ENCODE measurements at regions not wholly inside any gene's neighbourhood (a gene's known extent, or its start where the extent isn't known, plus 50 kb on each side); places are given as distances from the start of the nearest gene placed in this dataset.
"Not testable (repeated sequence)": the region's sequence is repeated elsewhere in the genome, so short reads cannot be mapped to it uniquely, and the experiment has no call there.

DNA sequence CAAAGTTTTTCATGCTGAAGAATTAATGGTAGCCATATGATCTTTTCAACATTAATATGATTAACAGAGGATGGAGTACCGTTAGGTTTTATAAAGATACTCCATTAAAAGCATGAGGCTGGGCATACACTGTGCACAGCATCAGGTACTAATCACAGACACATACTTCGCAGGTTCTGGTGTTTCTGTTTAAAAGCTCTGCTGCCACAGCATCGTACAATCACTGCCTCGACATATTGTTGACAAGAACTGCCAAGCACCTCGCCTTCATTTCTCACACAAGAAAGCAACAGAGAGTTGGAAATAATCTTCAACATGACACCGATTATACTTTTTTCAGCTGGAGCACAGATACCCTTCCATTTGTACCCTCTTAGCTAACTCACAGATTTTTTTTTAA lies 753.4 kb upstream of the FAM241A start:
- ATAC-seq: no peak

DNA sequence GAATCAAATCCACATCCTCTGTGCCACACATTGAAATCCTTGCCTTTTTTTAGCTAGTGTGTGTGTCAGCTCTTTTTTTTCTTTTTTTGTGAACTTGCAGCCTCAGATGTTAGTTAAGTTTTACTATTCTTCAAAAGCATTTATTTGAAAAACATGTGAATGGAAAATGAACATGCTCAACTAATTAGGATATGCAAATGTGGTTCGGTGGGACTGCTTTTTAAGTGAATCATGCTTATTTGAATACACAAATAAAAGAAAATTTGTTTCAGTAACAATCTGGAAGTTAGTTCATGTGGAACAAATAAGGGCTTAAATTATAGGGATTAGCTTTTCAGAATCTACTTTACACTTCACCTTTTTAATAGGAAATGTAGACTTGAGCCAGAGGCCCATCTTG lies 751.5 kb upstream of the FAM241A start:
- intact Hi-C loops (cut with DNase I): no loop called here
- DNase-seq (ENCODE audit: missing footprints) (no peak), ATAC-seq (no peak)

More for the DNA sequence above, 753.4 kb upstream of the FAM241A start:
- intact Hi-C loops (cut with DNase I): no loop called here
- DNase-seq (ENCODE audit: missing footprints): no peak

DNA sequence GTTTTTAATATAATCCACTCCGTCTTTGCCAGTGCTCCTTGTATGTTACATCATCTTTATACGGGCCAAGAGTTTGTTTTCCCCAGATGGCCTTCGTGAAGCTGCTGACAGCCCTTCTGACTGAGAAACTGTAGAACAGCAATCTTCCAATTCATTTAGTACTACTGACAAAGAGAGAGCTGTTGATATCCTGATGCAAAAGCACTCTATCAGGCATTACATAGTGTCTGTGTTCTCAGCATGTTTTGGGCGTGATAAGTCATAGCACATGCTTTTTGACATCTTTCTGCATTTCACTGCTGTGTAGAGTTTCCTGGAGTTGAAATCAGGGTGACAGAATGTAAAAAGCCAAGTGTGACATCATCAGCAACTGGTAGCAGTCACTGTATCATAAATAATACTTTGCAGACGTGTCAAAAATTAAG lies 746.3 kb upstream of the FAM241A start:
- DNase-seq (ENCODE audit: missing footprints) (no peak), ATAC-seq (peak; percentile 95)
- intact Hi-C loops (cut with DNase I): no loop called here

DNA sequence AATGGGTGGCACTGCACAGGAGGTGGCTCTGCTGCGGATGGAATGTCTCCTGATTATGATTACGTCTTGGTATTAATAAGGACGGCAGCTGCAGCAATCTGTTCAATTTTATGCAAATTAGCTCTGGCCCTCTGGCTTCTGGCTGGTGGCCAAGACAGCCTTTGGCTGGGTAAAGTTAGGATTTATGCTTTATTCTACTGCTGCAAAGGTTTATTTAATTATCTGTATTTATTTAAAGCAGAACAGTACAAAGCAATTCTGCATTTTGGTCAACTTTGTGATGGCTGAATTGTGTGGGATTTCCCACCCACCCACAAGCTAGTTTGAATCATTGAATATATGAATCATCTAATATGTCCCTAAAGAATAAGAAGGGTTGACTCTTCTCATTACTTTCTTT lies 745.6 kb upstream of the FAM241A start:
- DNase-seq (ENCODE audit: missing footprints) (no peak), ATAC-seq (no peak)
- intact Hi-C loops (cut with DNase I): no loop called here

DNA sequence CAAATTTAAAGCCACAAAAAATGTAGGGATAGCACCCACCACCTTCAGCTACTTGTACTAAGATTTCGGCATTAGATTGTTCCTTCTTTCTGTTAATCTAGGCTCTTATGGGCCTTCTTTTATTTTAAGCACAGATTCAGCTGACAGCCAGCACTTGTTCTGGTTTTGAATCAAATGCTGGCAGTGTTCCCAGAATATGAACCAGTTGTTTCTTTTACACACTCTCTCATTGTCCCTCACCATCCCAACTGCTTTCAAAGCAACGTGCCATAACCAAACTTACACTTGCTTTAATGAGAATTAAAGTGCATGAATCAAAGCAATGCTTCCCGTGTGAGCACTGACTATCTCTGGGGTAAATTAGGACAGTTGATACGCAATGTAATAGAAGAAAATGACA lies 744.5 kb upstream of the FAM241A start:
- peak; percentile 73 for ATAC-seq
- intact Hi-C loops (cut with DNase I): no loop called here
- no peak for DNase-seq (ENCODE audit: missing footprints)

DNA sequence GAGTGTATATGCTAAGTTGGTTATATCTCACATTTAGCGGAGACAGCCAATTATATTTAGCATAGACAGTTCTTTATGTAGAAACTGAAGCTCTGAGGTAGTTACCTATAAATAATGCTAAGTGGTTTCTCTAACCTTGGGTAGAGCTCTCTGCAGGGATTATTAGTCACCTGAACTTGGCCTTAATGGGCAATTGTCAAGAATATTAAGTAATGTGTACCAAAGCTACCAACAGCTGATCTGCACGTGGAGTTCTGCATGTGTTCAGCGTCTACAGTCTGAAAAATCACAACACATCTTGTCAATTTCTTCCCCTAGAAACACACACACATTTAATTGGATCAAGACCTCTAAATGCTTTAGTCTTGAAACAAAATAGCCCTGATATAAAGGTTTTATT lies 740.6 kb upstream of the FAM241A start:
- ATAC-seq (no peak), DNase-seq (ENCODE audit: missing footprints) (no peak)
- intact Hi-C loops (cut with DNase I): no loop called here

DNA sequence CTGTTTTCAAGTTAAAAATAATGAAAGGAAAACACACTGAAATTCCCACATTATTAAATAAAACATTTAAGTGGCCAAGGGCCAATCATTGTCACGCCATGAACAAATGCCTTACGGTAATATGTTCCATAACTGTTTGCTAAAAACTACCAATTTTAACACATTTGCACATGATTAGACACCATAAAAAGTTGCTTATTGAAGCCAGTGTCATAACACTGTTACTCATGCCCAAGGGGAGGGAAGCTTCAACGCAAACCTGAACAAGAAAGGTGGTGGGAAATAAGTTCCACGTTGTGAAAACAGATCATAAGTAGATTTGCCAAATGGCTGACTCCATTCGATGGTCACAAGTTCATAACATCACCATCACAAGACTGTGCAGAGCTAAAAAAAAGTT lies 739.3 kb upstream of the FAM241A start:
- DNase-seq (ENCODE audit: missing footprints): no peak
- intact Hi-C loops (cut with DNase I): no loop called here

DNA sequence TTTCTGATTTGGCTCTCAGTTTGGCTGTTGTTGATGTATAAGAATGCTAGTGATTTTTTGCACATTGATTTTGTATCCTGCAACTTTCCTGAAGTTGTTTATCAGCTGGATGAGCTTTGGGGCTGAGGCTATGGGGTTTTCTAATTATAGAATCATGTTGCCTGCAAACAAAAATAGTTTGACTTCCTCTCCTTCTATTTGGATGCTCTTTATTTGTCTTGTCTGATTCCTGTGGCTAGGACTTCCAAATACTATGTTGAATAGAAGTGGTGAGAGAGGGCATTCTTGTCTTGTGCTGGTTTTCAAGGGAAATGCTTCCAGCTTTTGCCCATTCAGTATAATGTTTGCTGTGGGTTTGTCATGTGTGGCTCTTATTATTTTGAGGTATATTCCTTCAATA lies 734.7 kb upstream of the FAM241A start:
- DNase-seq (ENCODE audit: missing footprints) (no peak), ATAC-seq (no peak)
- intact Hi-C loops (cut with DNase I): no loop called here

More for the DNA sequence above, 739.3 kb upstream of the FAM241A start:
- no peak for ATAC-seq

DNA sequence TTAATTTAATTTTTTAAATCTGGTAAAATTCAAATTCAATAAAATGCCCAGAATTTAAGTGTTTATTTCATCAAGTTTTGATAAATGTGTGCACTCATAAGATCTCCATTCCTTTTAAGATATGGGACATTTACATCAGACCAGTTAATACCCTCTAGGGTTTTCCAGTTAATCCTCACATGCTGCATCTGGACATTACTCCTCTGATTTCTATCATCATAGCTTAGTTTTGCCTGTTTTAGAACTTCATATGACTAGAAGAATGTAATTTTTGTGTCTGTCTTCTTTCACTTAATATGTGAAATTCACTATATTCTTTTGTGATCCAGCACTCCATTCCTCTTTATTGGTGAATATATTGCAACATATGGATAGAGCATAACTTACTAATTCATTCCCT lies 727.7 kb upstream of the FAM241A start:
- intact Hi-C loops (cut with DNase I): no loop called here
- DNase-seq (ENCODE audit: missing footprints): no peak
- ATAC-seq: no peak

DNA sequence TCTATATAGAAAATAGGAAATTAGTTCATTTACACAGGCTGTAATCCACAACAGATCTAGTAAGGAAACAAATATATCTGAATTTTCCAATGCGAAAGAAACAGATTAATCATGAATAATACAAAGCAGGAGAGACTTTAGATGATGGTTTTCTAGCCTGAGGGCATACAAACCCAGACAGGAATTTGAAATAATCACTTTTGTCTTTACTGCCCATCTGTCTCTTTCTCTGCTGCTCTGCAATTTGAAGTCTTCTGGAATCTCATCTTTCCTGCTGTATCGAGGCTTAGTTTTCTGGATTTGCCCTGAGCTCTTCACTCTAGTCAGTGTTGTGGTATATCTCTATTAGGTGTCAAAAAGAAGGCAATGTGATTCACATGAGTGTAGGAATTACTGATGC lies 711.8 kb upstream of the FAM241A start:
- intact Hi-C loops (cut with DNase I): no loop called here
- no peak for DNase-seq (ENCODE audit: missing footprints)
- no peak for ATAC-seq

DNA sequence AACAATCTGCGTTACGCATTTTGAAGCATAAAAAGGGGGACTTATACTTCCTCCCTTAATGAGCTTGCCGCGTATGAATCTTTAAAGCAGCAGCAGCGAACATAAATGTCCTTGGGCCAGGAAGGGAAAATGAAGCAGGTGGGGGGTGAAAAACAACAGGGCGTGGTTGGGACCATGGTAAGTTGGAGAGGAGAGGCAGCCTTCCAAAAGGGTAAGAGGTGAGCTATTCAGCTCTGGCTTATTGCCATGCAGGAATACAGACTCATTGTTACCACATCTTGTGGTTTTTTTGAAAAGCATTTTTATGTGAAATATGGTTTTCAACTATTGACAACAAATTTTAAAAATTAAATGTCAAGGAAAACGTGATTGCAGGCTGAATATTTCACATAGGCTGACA lies 710.7 kb upstream of the FAM241A start:
- no peak for ATAC-seq
- intact Hi-C loops (cut with DNase I): no loop called here
- DNase-seq (ENCODE audit: missing footprints): no peak

DNA sequence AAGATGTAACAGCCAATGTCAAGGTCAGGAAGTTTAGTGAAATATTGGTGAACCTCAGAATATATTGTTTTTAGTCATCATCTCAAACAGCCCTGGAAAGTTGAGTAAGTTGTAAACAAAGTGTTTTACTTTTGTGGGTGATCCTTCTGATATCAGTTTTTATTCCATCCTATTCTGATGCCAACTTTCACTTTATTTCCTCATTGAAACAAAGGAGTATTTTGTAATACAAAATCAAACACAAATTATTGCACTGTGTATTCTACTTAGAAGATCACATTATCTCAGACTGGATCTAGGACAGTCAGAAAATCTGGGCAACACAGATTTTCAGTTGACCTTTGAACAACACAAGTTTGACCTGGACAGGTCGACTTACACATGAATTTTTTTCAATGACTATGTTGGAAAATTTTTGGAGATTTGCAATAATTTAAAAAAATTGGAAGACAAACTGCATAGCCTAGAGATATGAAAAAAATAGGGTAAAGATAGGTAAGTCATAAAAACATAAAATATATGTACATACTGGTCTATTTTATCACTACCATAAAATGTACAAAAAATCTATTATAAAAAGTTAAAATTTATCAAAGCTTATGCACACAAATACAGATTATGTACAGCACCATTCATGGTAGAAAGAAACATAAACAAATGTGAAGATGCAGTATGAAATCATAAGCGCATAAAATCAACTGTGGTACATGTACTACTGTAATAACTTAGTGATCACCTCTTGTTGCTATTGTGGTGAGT lies 709.1 kb upstream of the FAM241A start:
- DNase-seq (ENCODE audit: missing footprints): no peak
- intact Hi-C loops (cut with DNase I): no loop called here
- ATAC-seq: no peak

DNA sequence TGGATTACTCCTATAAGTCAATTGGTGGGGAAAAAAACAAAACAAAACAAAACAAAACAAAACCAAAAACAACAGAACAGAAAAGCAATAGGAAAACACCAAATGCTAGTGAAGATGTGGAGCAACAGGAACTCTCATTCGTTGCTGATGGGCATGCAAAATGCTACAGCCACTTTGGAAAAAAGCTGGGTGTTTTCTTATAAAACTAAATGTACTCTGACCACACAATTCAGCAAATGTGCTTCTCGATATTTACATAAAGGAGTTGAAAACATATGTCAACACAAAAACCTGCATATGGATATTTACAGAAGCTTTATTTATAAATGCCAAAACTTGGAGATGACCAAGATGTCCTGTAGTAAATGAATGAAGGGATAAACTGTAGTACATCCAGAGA lies 703.6 kb upstream of the FAM241A start:
- DNase-seq (ENCODE audit: missing footprints): no peak
- no peak for ATAC-seq
- intact Hi-C loops (cut with DNase I): no loop called here

DNA sequence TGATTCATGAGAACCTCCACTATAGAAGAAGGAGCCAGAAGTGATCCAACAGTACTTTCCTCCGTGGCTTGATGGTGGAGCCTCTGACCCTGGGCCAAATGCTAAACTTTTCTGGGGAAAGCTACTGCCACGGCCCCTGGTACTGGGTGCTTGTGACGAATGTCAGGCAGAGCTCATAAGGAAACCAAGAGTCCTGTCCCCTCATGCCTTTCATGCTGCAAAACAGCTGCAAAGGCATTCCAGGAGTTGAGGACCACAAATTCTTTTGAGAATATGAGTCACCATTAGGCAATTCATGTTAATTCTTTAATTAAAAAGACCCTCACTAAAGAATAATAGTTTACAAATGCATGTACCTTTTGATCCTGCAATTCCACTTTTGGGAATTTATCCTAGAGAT lies 700.4 kb upstream of the FAM241A start:
- intact Hi-C loops (cut with DNase I); DNase-seq (ENCODE audit: missing footprints); ATAC-seq: not testable (repeated sequence)

DNA sequence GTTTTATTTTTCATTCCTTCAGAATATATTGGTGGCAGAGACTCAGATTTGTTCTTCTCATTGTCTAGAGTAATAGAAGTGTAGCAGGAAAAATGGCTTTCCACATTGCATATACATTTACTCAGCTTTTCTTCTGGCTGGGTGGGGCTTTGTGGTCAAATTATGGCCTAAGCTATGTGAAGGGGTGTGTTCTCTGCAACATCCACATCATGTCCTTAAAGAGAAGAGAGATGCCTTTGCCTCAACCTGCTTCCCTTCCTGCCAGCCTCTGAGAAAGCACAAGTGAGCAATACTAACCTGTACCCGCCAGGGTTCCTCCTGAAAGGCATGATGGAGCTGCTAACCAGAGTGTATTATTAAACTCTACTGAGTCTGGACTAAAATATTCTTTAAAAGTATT lies 695.6 kb upstream of the FAM241A start:
- ATAC-seq: no peak
- intact Hi-C loops (cut with DNase I): no loop called here
- DNase-seq (ENCODE audit: missing footprints): no peak

DNA sequence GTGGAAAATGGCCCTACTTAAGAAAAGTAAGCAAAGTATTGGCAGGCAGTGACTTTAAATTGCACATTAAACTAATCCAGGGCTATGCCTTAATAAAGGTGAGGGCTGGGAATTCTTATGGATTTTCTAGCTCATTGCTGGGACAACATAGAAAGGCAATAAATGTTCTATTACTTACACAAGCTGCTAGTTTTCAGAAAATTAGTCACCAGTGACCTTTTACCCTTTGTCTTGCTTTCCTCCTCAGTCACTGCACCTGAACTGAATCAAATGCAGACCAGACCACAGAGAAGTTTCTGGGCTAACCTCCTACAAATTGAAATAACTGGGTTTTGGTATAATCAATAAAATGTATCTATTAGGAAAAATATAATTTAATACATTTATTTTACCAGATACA lies 694.4 kb upstream of the FAM241A start:
- DNase-seq (ENCODE audit: missing footprints) (no peak), ATAC-seq (no peak)
- intact Hi-C loops (cut with DNase I): no loop called here

DNA sequence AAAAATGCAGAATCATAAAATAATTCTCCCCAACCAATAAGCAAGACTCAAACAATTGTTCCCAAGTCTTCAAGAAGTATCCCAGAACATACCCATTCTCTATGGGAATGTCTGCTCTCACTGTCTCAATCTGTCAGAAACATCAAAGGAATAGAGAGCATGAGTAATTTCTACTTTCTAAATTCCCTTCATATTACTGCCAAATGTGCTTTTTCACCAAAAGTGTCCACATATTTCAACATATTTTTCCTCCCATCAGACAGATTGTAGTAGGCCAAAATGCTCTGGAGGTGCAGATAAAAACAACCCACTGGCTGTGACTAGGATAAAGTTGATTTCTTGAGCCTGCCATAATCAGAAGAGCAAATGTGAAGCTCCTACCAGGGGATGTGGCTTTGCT lies 692.0 kb upstream of the FAM241A start:
- intact Hi-C loops (cut with DNase I): no loop called here
- no peak for DNase-seq (ENCODE audit: missing footprints)
- no peak for ATAC-seq

DNA sequence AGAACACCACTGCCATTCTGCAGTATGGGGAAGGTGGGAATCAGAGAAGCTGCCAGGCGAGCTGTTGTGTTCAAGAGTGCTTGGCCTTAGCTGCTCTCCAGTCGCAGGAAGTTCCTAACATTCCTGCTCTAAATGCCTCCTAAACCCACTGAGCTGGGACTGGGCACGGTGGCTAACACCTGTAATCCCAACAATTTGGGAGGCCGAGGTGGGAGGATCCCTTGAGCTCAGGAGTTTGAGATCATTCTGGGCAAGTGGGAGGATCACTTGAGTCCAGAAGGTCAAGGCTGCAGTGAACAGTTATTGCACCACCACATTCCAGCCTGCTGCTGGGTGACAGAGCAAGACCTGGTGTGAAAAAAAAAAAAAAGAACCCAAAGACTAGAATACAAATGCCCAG lies 690.3 kb upstream of the FAM241A start:
- ATAC-seq: no peak
- DNase-seq (ENCODE audit: missing footprints): peak; percentile 22
- intact Hi-C loops (cut with DNase I): no loop called here

DNA sequence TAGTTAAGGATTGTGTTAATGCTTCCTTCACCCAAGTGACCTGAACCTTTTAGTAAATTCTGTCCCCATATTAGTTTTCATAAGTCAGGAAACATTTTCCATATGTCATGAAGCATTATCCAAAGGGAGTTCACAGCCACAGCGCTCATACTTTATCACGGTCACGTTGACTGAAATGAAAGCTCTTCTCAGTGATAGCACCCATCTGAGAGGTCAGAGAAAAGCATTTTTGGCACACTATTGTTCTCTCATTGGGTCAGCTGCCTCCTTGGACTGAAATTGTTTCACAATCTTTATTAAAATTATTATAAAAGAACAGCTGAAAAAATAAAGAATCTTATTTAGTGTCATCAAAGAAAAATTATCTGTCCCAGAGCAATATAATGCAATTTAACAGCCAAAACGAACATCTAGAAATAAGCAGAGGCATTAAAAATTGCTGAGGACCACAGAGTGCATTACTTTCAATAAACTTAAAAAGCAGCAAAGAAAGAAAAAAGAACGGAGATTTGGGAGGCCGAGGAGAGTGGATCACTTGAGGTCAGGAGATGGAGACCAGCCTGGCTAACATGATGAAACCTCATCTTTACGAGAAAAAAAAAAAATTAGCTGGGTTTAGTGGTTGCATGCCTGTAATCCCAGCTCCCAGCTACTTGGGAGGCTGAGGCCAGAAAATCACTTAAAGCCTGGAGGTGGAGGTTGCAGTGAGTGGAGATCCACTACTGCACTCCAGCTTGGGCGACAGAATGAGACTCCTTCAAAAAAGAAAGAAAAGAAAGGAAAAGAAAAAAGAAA lies 680.8 kb upstream of the FAM241A start:
- ATAC-seq (no peak), DNase-seq (ENCODE audit: missing footprints) (no peak)
- intact Hi-C loops (cut with DNase I): no loop called here

DNA sequence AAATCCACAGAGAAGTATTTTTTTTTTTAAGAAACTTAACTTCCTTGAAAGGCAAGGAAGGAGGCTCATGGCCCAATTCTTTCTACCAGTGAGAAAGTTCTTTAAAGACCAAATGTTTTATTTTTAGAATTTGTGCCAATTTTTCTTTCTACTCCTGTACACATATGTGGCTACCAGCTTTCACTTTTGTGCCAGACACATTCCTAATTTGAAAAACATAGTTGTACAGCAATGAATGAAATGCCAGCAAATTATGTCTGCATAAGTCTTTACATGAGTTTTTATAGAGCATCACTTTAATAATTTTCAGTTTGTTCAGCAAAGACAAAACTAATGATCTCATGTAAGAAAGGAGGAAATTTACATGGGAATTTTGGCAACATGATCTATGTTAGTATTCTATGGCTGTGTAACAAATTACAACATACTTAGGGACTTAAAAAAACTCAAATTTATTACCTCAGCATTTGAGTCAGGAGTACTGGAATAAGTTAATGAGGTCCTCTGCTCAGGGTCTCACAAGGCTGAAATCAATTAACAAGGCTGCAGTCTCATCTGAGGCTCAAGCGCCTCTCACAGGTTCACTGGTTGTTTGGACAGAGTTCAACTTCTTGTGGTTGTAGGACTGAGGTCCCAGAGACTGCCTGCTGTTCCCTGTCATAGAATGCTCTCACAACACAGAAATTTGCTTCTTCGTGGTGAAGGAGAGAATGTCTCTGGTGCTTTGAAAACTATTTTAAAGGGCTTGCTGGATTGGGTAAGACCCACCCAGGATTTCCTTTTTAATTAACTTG lies 678.2 kb upstream of the FAM241A start:
- no peak for ATAC-seq
- intact Hi-C loops (cut with DNase I): no loop called here
- DNase-seq (ENCODE audit: missing footprints): no peak
